ENCODE measurements at regions not wholly inside any gene's neighbourhood (a gene's known extent, or its start where the extent isn't known, plus 50 kb on each side); places are given as distances from the start of the nearest gene placed in this dataset.
"Not testable (repeated sequence)": the region's sequence is repeated elsewhere in the genome, so short reads cannot be mapped to it uniquely, and the experiment has no call there.

GRCh38 chr5:57642698-57643097 is 160.1 kb upstream of the ACTBL2 start:
- TF ChIP-seq CTCF (IDR thresholded peaks at IDR 0.05; ENCODE audit: low read depth, low read length): no peak
- no peak overlapping the region for H3K4me3 ChIP-seq (ENCODE audit: low read depth, low read length)

GRCh38 chr5:57642066-57642465 is 159.5 kb upstream of the ACTBL2 start:
- no peak for TF ChIP-seq CTCF (IDR thresholded peaks at IDR 0.05; ENCODE audit: low read depth, low read length)
- no peak overlapping the region for H3K4me3 ChIP-seq (ENCODE audit: low read depth, low read length)

GRCh38 chr5:57635146-57635777 is 152.7 kb upstream of the ACTBL2 start:
- no peak for TF ChIP-seq CTCF (IDR thresholded peaks at IDR 0.05; ENCODE audit: low read depth, low read length)
- H3K4me3 ChIP-seq (ENCODE audit: low read depth, low read length): no peak overlapping the region

GRCh38 chr5:57632937-57633336 is 150.3 kb upstream of the ACTBL2 start:
- no peak overlapping the region for H3K4me3 ChIP-seq (ENCODE audit: low read depth, low read length)
- no peak for TF ChIP-seq CTCF (IDR thresholded peaks at IDR 0.05; ENCODE audit: low read depth, low read length)

GRCh38 chr5:57631139-57631538 is 148.5 kb upstream of the ACTBL2 start:
- H3K4me3 ChIP-seq (ENCODE audit: low read depth, low read length): not testable (repeated sequence)

- H3K4me3 ChIP-seq (ENCODE audit: low read depth, low read length): no peak overlapping the region
Observed at GRCh38 chr5:57627661-57628060, 145.1 kb upstream of the ACTBL2 start.

GRCh38 chr5:57626703-57627102 is 144.1 kb upstream of the ACTBL2 start:
- no peak overlapping the region for H3K4me3 ChIP-seq (ENCODE audit: low read depth, low read length)
- no peak for TF ChIP-seq CTCF (IDR thresholded peaks at IDR 0.05; ENCODE audit: low read depth, low read length)

More at GRCh38 chr5:57627661-57628060, 145.1 kb upstream of the ACTBL2 start:
- no peak for TF ChIP-seq CTCF (IDR thresholded peaks at IDR 0.05; ENCODE audit: low read depth, low read length)

- TF ChIP-seq CTCF (IDR thresholded peaks at IDR 0.05; ENCODE audit: low read depth, low read length): no peak
- H3K4me3 ChIP-seq (ENCODE audit: low read depth, low read length): no peak overlapping the region
Observed at GRCh38 chr5:57621624-57622023, 139.0 kb upstream of the ACTBL2 start.
